AG09309 (cell line): ENCODE measurements at regions not wholly inside any gene's neighbourhood (a gene's known extent, or its start where the extent isn't known, plus 50 kb on each side); places are given as distances from the start of the nearest gene placed in this dataset.

Experiments
- DNase-seq: peaks from one replicate; pipeline ENCODE4 v3.0.0-alpha.2; 2010; ENCODE audit warnings: low read depth
- H3K4me3 ChIP-seq: 2 replicates; pipeline ENCODE4 v1.5.1; 2011; ENCODE audit warnings: mild to moderate bottlenecking, low read depth, low read length, moderate library complexity; ENCODE audit not compliant: control insufficient read depth
- CTCF ChIP-seq: IDR thresholded peaks from 2 replicates; pipeline ENCODE4 v1.5.1; 2011; ENCODE audit warnings: mild to moderate bottlenecking, low read depth, low read length, inconsistent platforms; ENCODE audit not compliant: insufficient read depth, control insufficient read depth; ENCODE audit errors: missing control alignments

GRCh38 chr1:224541072-224541790 is 74.9 kb upstream of the CNIH3 start:
- no peak for DNase-seq
- no peak overlapping the region for H3K4me3 ChIP-seq
- no peak for TF ChIP-seq CTCF

- DNase-seq = no peak
- no peak for TF ChIP-seq CTCF
- no peak overlapping the region for H3K4me3 ChIP-seq
Measured at GRCh38 chr1:224541901-224542630, 74.1 kb upstream of the CNIH3 start.

- no peak for TF ChIP-seq CTCF
- DNase-seq = peak; percentile 91
- H3K4me3 ChIP-seq = no peak overlapping the region
Measured at GRCh38 chr1:224542783-224543440, 73.2 kb upstream of the CNIH3 start.

- no peak for DNase-seq
- no peak overlapping the region for H3K4me3 ChIP-seq
- TF ChIP-seq CTCF = no peak
Measured at GRCh38 chr1:224543453-224543852, 72.7 kb upstream of the CNIH3 start.

GRCh38 chr1:224544346-224545110 is 71.6 kb upstream of the CNIH3 start:
- no peak for DNase-seq
- TF ChIP-seq CTCF = no peak
- no peak overlapping the region for H3K4me3 ChIP-seq

- no peak for TF ChIP-seq CTCF
- no peak for DNase-seq
- H3K4me3 ChIP-seq = no peak overlapping the region
Measured at GRCh38 chr1:224545571-224545970, 70.5 kb upstream of the CNIH3 start.
